ENCODE measurements at regions not wholly inside any gene's neighbourhood (a gene's known extent, or its start where the extent isn't known, plus 50 kb on each side); places are given as distances from the start of the nearest gene placed in this dataset.

GRCh38 chr1:94332516-94332915 is 85.7 kb upstream of the ABCD3 start:
- no peak for DNase-seq
- no peak overlapping the region for H2AFZ ChIP-seq (ENCODE audit: low read length)
- H3K27ac ChIP-seq (ENCODE audit: low read length), result no peak overlapping the region
- H3K9ac ChIP-seq (ENCODE audit: low read length), result no peak overlapping the region
- no peaks in the 10 kb centered on the region for H3K27me3 ChIP-seq (ENCODE audit: low read length)
- H3K79me2 ChIP-seq (ENCODE audit: low read length), result no peaks in the 10 kb centered on the region
- H3K36me3 ChIP-seq (ENCODE audit: insufficient read depth, low read length), result no peaks in the 10 kb centered on the region
- no peak overlapping the region for H3K4me3 ChIP-seq (ENCODE audit: low read length)
- no peaks in the 10 kb centered on the region for H3K9me2 ChIP-seq (replicated peaks; ENCODE audit: insufficient read depth, low read length)
- H3K9me3 ChIP-seq (ENCODE audit: low read length), result no peaks in the 10 kb centered on the region
- H3K4me2 ChIP-seq (ENCODE audit: low read depth, low read length, poor library complexity, severe bottlenecking), result no peak overlapping the region
- H3K4me1 ChIP-seq (ENCODE audit: low read length), result no peaks in the 10 kb centered on the region
- no peaks in the 10 kb centered on the region for H4K20me1 ChIP-seq (ENCODE audit: insufficient read depth, low read depth, low read length)

GRCh38 chr1:94329986-94330385 is 88.2 kb upstream of the ABCD3 start:
- no peak overlapping the region for H3K4me2 ChIP-seq (ENCODE audit: low read depth, low read length, poor library complexity, severe bottlenecking)
- no peaks in the 10 kb centered on the region for H4K20me1 ChIP-seq (ENCODE audit: insufficient read depth, low read depth, low read length)
- H3K9me3 ChIP-seq (ENCODE audit: low read length), result no peaks in the 10 kb centered on the region
- no peaks in the 10 kb centered on the region for H3K9me2 ChIP-seq (replicated peaks; ENCODE audit: insufficient read depth, low read length)
- H2AFZ ChIP-seq (ENCODE audit: low read length), result no peak overlapping the region
- peak; percentile 57 for DNase-seq
- H3K36me3 ChIP-seq (ENCODE audit: insufficient read depth, low read length), result no peaks in the 10 kb centered on the region
- no peaks in the 10 kb centered on the region for H3K4me1 ChIP-seq (ENCODE audit: low read length)
- no peak overlapping the region for H3K9ac ChIP-seq (ENCODE audit: low read length)
- H3K79me2 ChIP-seq (ENCODE audit: low read length), result no peaks in the 10 kb centered on the region
- H3K27me3 ChIP-seq (ENCODE audit: low read length), result no peaks in the 10 kb centered on the region
- no peak overlapping the region for H3K4me3 ChIP-seq (ENCODE audit: low read length)
- H3K27ac ChIP-seq (ENCODE audit: low read length), result no peak overlapping the region

GRCh38 chr1:94329276-94329675 is 88.9 kb upstream of the ABCD3 start:
- Histone ChIP-seq H2AFZ (ENCODE audit: low read length) (no peak overlapping the region), H3K79me2 (ENCODE audit: low read length) (no peaks in the 10 kb centered on the region), H3K27ac (ENCODE audit: low read length) (no peak overlapping the region)

GRCh38 chr1:94327001-94327690 is 89.8 kb upstream of the ARHGAP29 start:
- no peaks in the 10 kb centered on the region for H3K9me3 ChIP-seq (ENCODE audit: low read length)
- H3K4me2 ChIP-seq (ENCODE audit: low read depth, low read length, poor library complexity, severe bottlenecking), result no peak overlapping the region
- H4K20me1 ChIP-seq (ENCODE audit: insufficient read depth, low read depth, low read length), result no peaks in the 10 kb centered on the region
- no peak overlapping the region for H3K4me3 ChIP-seq (ENCODE audit: low read length)
- H3K27ac ChIP-seq (ENCODE audit: low read length), result no peak overlapping the region
- no peak overlapping the region for H3K9ac ChIP-seq (ENCODE audit: low read length)
- no peaks in the 10 kb centered on the region for H3K9me2 ChIP-seq (replicated peaks; ENCODE audit: insufficient read depth, low read length)
- H3K79me2 ChIP-seq (ENCODE audit: low read length), result no peaks in the 10 kb centered on the region
- H3K27me3 ChIP-seq (ENCODE audit: low read length), result no peaks in the 10 kb centered on the region
- no peaks in the 10 kb centered on the region for H3K4me1 ChIP-seq (ENCODE audit: low read length)
- no peak overlapping the region for H2AFZ ChIP-seq (ENCODE audit: low read length)
- no peak for DNase-seq
- no peaks in the 10 kb centered on the region for H3K36me3 ChIP-seq (ENCODE audit: insufficient read depth, low read length)

More at GRCh38 chr1:94329276-94329675, 88.9 kb upstream of the ABCD3 start:
- Histone ChIP-seq H4K20me1 (ENCODE audit: insufficient read depth, low read depth, low read length) (no peaks in the 10 kb centered on the region), H3K9ac (ENCODE audit: low read length) (no peak overlapping the region), H3K4me2 (ENCODE audit: low read depth, low read length, poor library complexity, severe bottlenecking) (no peak overlapping the region), H3K4me3 (ENCODE audit: low read length) (no peak overlapping the region), H3K4me1 (ENCODE audit: low read length) (no peaks in the 10 kb centered on the region), H3K27me3 (ENCODE audit: low read length) (no peaks in the 10 kb centered on the region), H3K36me3 (ENCODE audit: insufficient read depth, low read length) (no peaks in the 10 kb centered on the region), H3K9me2 (replicated peaks; ENCODE audit: insufficient read depth, low read length) (no peaks in the 10 kb centered on the region), H3K9me3 (ENCODE audit: low read length) (no peaks in the 10 kb centered on the region)
- no peak for DNase-seq

GRCh38 chr1:94326329-94326728 is 88.9 kb upstream of the ARHGAP29 start:
- H3K27ac ChIP-seq (ENCODE audit: low read length), result no peak overlapping the region
- no peak for DNase-seq
- H3K4me3 ChIP-seq (ENCODE audit: low read length), result no peak overlapping the region
- H3K4me2 ChIP-seq (ENCODE audit: low read depth, low read length, poor library complexity, severe bottlenecking), result no peak overlapping the region
- H3K36me3 ChIP-seq (ENCODE audit: insufficient read depth, low read length), result no peaks in the 10 kb centered on the region
- no peak overlapping the region for H2AFZ ChIP-seq (ENCODE audit: low read length)
- no peaks in the 10 kb centered on the region for H4K20me1 ChIP-seq (ENCODE audit: insufficient read depth, low read depth, low read length)
- H3K9me3 ChIP-seq (ENCODE audit: low read length), result no peaks in the 10 kb centered on the region
- H3K79me2 ChIP-seq (ENCODE audit: low read length), result no peaks in the 10 kb centered on the region
- H3K9me2 ChIP-seq (replicated peaks; ENCODE audit: insufficient read depth, low read length), result no peaks in the 10 kb centered on the region
- no peaks in the 10 kb centered on the region for H3K4me1 ChIP-seq (ENCODE audit: low read length)
- H3K9ac ChIP-seq (ENCODE audit: low read length), result no peak overlapping the region
- H3K27me3 ChIP-seq (ENCODE audit: low read length), result no peaks in the 10 kb centered on the region

- Histone ChIP-seq H4K20me1 (ENCODE audit: insufficient read depth, low read depth, low read length) (no peaks in the 10 kb centered on the region), H3K9me3 (ENCODE audit: low read length) (no peaks in the 10 kb centered on the region), H3K79me2 (ENCODE audit: low read length) (no peaks in the 10 kb centered on the region), H3K4me1 (ENCODE audit: low read length) (no peaks in the 10 kb centered on the region), H3K9ac (ENCODE audit: low read length) (no peak overlapping the region), H3K36me3 (ENCODE audit: insufficient read depth, low read length) (no peaks in the 10 kb centered on the region), H3K4me2 (ENCODE audit: low read depth, low read length, poor library complexity, severe bottlenecking) (no peak overlapping the region), H2AFZ (ENCODE audit: low read length) (no peak overlapping the region), H3K9me2 (replicated peaks; ENCODE audit: insufficient read depth, low read length) (no peaks in the 10 kb centered on the region), H3K27ac (ENCODE audit: low read length) (no peak overlapping the region), H3K27me3 (ENCODE audit: low read length) (no peaks in the 10 kb centered on the region), H3K4me3 (ENCODE audit: low read length) (no peak overlapping the region)
- no peak for DNase-seq
These were observed 88.3 kb upstream of the ARHGAP29 start for GRCh38 chr1:94325377-94326302.

- no peak for DNase-seq
- Histone ChIP-seq H2AFZ (ENCODE audit: low read length) (no peak overlapping the region), H3K4me2 (ENCODE audit: low read depth, low read length, poor library complexity, severe bottlenecking) (no peak overlapping the region), H3K79me2 (ENCODE audit: low read length) (no peaks in the 10 kb centered on the region), H3K36me3 (ENCODE audit: insufficient read depth, low read length) (no peaks in the 10 kb centered on the region), H3K9ac (ENCODE audit: low read length) (no peak overlapping the region), H3K4me3 (ENCODE audit: low read length) (no peak overlapping the region), H3K4me1 (ENCODE audit: low read length) (no peaks in the 10 kb centered on the region), H3K27me3 (ENCODE audit: low read length) (no peaks in the 10 kb centered on the region), H3K27ac (ENCODE audit: low read length) (no peak overlapping the region), H3K9me2 (replicated peaks; ENCODE audit: insufficient read depth, low read length) (no peaks in the 10 kb centered on the region), H4K20me1 (ENCODE audit: insufficient read depth, low read depth, low read length) (no peaks in the 10 kb centered on the region), H3K9me3 (ENCODE audit: low read length) (no peaks in the 10 kb centered on the region)
These were observed 86.8 kb upstream of the ARHGAP29 start for GRCh38 chr1:94324178-94324544.

- Histone ChIP-seq H3K36me3 (ENCODE audit: insufficient read depth, low read length) (no peaks in the 10 kb centered on the region), H4K20me1 (ENCODE audit: insufficient read depth, low read depth, low read length) (no peaks in the 10 kb centered on the region), H3K9me2 (replicated peaks; ENCODE audit: insufficient read depth, low read length) (no peaks in the 10 kb centered on the region), H2AFZ (ENCODE audit: low read length) (no peak overlapping the region), H3K9ac (ENCODE audit: low read length) (no peak overlapping the region), H3K79me2 (ENCODE audit: low read length) (no peaks in the 10 kb centered on the region), H3K27ac (ENCODE audit: low read length) (no peak overlapping the region), H3K9me3 (ENCODE audit: low read length) (no peaks in the 10 kb centered on the region), H3K4me3 (ENCODE audit: low read length) (no peak overlapping the region), H3K4me2 (ENCODE audit: low read depth, low read length, poor library complexity, severe bottlenecking) (no peak overlapping the region), H3K4me1 (ENCODE audit: low read length) (no peaks in the 10 kb centered on the region), H3K27me3 (ENCODE audit: low read length) (no peaks in the 10 kb centered on the region)
- DNase-seq, result no peak
These were observed 86.2 kb upstream of the ARHGAP29 start for GRCh38 chr1:94323311-94324177.

All from Karpas-422 (cell line).